ENCODE measurements at regions not wholly inside any gene's neighbourhood (a gene's known extent, or its start where the extent isn't known, plus 50 kb on each side); places are given as distances from the start of the nearest gene placed in this dataset.

DNA sequence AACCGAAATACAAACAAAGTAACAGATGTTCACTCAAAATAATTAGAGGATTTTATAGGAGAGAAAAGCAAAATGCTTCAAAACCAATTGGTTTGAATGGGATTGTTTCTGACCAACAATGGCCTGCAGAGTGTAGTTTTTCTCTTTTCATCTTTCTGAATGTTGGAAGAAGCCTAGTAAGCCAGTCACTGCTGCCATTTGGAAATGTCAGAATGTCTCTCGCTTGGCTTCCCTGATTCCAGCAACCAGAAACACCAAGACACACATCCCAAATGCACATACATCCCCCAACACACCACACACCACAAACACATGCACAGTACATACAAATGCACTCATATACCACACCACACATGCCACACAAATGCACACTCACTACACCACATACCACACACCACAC, 403.4 kb downstream of the OCA2 start:
- TF ChIP-seq GATA2 (IDR thresholded peaks at IDR 0.05; ENCODE audit: low read depth, low read length), result no peak
- TF ChIP-seq GATA3 (IDR thresholded peaks at IDR 0.05; ENCODE audit: low read depth, low read length), result no peak

Data from SH-SY5Y (cell line).